ENCODE measurements at regions not wholly inside any gene's neighbourhood (a gene's known extent, or its start where the extent isn't known, plus 50 kb on each side); places are given as distances from the start of the nearest gene placed in this dataset.

DNA sequence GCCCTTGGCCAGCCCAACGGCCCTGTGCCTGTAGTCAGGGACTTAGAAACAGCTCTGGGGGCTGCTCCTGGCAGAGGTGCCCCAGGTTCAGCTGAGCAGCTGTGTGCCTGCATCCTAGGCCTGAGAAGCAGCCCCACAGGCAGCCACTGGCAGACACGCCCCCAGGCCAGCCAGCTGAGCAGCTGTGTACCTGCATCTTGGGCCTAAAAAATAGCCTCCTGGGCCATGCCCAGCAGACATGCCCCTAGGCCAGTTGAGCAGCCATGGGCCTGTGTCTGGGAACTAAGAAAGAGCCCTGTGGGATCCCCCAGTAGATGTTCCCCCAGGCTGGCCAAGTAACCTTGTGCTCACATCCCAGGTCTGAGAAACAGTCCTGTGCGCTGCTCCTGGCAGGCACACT lies 64.0 kb downstream of the TBR1 start:
- no peak for DNase-seq
- Histone ChIP-seq H3K27me3 (replicated peaks in 1 of 7) (peaks cover 0 to 3% (median 0%) of the 10 kb centered on the region in 7 donors), H3K9me3 (peaks cover 0 to 39% (median 34%) of the 10 kb centered on the region in 8 donors), H3K4me1 (no peaks in the 10 kb centered on the region), H3K36me3 (no peaks in the 10 kb centered on the region), H3K27ac (no peak overlapping the region), H3K4me3 (no peak overlapping the region)
- no peak for TF ChIP-seq POLR2A (IDR thresholded peaks at IDR 0.05)
- TF ChIP-seq, protein P1, sequence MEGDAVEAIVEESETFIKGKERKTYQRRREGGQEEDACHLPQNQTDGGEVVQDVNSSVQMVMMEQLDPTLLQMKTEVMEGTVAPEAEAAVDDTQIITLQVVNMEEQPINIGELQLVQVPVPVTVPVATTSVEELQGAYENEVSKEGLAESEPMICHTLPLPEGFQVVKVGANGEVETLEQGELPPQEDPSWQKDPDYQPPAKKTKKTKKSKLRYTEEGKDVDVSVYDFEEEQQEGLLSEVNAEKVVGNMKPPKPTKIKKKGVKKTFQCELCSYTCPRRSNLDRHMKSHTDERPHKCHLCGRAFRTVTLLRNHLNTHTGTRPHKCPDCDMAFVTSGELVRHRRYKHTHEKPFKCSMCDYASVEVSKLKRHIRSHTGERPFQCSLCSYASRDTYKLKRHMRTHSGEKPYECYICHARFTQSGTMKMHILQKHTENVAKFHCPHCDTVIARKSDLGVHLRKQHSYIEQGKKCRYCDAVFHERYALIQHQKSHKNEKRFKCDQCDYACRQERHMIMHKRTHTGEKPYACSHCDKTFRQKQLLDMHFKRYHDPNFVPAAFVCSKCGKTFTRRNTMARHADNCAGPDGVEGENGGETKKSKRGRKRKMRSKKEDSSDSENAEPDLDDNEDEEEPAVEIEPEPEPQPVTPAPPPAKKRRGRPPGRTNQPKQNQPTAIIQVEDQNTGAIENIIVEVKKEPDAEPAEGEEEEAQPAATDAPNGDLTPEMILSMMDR (IDR thresholded peaks at IDR 0.05 in 8 of 11, conservative IDR thresholded peaks at IDR 0.05 in 3 of 11) = no peak
- no peak for TF ChIP-seq POLR2AphosphoS5 (IDR thresholded peaks at IDR 0.05)
- 64 to 80% (median 71%) methylated on average over 1 to 3 of the region's 3 CpGs for WGBS, 5 donors
- intact Hi-C loops (cut with DNase I; ENCODE audit: low total_unique reads) = no loop called here

DNA sequence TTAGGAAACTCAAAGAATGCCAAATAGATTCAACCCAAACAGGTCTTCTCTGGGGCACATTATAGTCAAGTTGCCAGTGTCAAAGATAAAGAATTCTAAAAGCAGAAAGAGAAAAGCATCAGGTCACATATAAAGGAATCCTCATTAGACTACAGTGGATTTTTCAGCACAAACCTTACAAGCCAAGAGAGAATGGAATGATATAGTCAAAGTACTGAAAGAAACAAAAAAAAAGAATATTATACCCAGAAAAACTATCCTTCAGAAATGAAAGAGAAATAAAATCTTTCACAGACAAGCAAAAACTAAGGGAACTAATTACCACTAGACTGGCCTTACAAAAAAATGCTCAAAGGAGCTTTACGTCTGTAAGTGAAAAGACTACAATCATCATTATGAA lies 65.5 kb downstream of the TBR1 start:
- no peak for TF ChIP-seq POLR2A (IDR thresholded peaks at IDR 0.05)
- TF ChIP-seq POLR2AphosphoS5 (IDR thresholded peaks at IDR 0.05) = no peak
- TF ChIP-seq, protein P1 (IDR thresholded peaks at IDR 0.05 in 8 of 11, conservative IDR thresholded peaks at IDR 0.05 in 3 of 11) = no peak
- H3K27me3 ChIP-seq (replicated peaks in 1 of 7) = peaks cover 0 to 3% (median 0%) of the 10 kb centered on the region in 7 donors
- intact Hi-C loops (cut with DNase I; ENCODE audit: low total_unique reads) = no loop called here

DNA sequence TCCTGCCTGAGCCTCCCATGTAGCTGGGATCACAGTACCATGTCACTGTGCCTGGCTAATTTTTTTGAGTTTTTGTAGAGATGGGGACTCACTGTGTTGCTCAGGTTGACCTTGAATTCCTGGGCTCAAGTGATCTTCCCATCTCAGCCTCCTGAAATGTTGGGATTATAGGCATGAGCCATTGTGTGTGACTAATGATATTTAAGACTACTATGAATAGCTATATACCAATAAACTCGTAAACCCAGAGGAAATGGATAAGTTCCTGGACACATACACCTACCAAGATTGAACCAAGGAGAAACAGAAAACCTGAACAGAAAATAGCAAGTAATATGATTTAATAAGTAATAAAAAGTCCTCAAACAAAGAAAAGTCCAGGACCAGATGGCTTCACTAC lies 68.0 kb downstream of the TBR1 start:
- WGBS, 5 donors = 56 to 73% (median 71%) methylated on average over 1 of the region's 1 CpG
- Histone ChIP-seq H3K27me3 (replicated peaks in 1 of 7) (no peaks in the 10 kb centered on the region), H3K9me3 (peaks cover 0 to 39% (median 34%) of the 10 kb centered on the region in 8 donors), H3K36me3 (no peaks in the 10 kb centered on the region), H3K4me3 (no peak overlapping the region), H3K4me1 (no peaks in the 10 kb centered on the region), H3K27ac (no peak overlapping the region)
- TF ChIP-seq POLR2A (IDR thresholded peaks at IDR 0.05) (no peak), POLR2AphosphoS5 (IDR thresholded peaks at IDR 0.05) (no peak)
- TF ChIP-seq, protein P1 (IDR thresholded peaks at IDR 0.05 in 8 of 11, conservative IDR thresholded peaks at IDR 0.05 in 3 of 11) = no peak
- intact Hi-C loops (cut with DNase I; ENCODE audit: low total_unique reads) = no loop called here
- no peak for DNase-seq

More for the DNA sequence above, 65.5 kb downstream of the TBR1 start:
- 81 to 94% (median 87%) methylated on average over 1 of the region's 1 CpG for WGBS, 5 donors
- no peaks in the 10 kb centered on the region for H3K4me1 ChIP-seq
- H3K4me3 ChIP-seq = no peak overlapping the region
- no peaks in the 10 kb centered on the region for H3K36me3 ChIP-seq
- H3K27ac ChIP-seq = no peak overlapping the region
- no peak for DNase-seq
- H3K9me3 ChIP-seq = peaks cover 0 to 39% (median 34%) of the 10 kb centered on the region in 8 donors

DNA sequence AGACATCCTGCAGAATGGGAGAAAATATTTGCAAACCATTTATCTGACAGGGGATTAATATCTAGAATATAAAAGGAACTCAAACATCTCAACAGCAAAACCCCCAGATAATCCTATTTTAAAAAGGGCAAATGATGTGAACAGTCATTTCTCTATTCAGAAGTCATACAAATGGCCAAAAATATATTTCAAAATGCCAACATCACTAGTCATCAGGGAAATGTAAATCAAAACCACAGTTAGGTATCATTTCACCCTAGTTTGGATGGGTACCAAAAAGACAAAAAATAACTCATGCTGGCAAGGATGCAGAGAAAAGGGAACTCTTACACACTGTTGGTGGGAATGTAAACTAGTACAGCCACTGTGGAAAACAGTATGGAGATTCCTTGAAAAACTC lies 70.0 kb downstream of the TBR1 start:
- Histone ChIP-seq H3K4me3 (no peak overlapping the region), H3K4me1 (no peaks in the 10 kb centered on the region), H3K9me3 (peaks cover 0 to 20% (median 18%) of the 10 kb centered on the region in 8 donors), H3K27me3 (replicated peaks in 1 of 7) (no peaks in the 10 kb centered on the region), H3K27ac (no peak overlapping the region), H3K36me3 (no peaks in the 10 kb centered on the region)
- intact Hi-C loops (cut with DNase I; ENCODE audit: low total_unique reads) = no loop called here
- TF ChIP-seq POLR2A (IDR thresholded peaks at IDR 0.05) (no peak), POLR2AphosphoS5 (IDR thresholded peaks at IDR 0.05) (no peak)
- TF ChIP-seq, protein P1 (IDR thresholded peaks at IDR 0.05 in 8 of 11, conservative IDR thresholded peaks at IDR 0.05 in 3 of 11) = no peak
- no peak for DNase-seq
